Kidney epithelial cell (primary cell): ENCODE measurements at regions not wholly inside any gene's neighbourhood (a gene's known extent, or its start where the extent isn't known, plus 50 kb on each side); places are given as distances from the start of the nearest gene placed in this dataset.

Experiments
- DNase-seq: peaks from one replicate; pipeline ENCODE4 v3.0.0-alpha.2; 2010; ENCODE audit warnings: low read depth
- H3K27me3 ChIP-seq: 2 replicates; pipeline ENCODE4 v1.6.0; 2011; ENCODE audit warnings: low read length; ENCODE audit not compliant: control insufficient read depth, insufficient read depth
- H3K36me3 ChIP-seq: 2 replicates; pipeline ENCODE4 v1.5.1; 2011; ENCODE audit warnings: low read length; ENCODE audit not compliant: control insufficient read depth, insufficient read depth
- H3K4me3 ChIP-seq: 2 replicates; pipeline ENCODE4 v1.5.1; 2011; ENCODE audit warnings: low read depth, mild to moderate bottlenecking, control low read depth, low read length
- TF ChIP-seq, protein P1 (sequence below): IDR thresholded peaks from 2 replicates; pipeline ENCODE4 v1.5.1; 2011; ENCODE audit warnings: mild to moderate bottlenecking, moderate library complexity, low read length, control low read depth, inconsistent platforms; ENCODE audit not compliant: insufficient read depth, poor library complexity, severe bottlenecking

- Histone ChIP-seq H3K27me3 (no peaks in the 10 kb centered on the region), H3K4me3 (no peak overlapping the region), H3K36me3 (no peaks in the 10 kb centered on the region)
- peak; percentile 48 for DNase-seq
- TF ChIP-seq, protein P1, sequence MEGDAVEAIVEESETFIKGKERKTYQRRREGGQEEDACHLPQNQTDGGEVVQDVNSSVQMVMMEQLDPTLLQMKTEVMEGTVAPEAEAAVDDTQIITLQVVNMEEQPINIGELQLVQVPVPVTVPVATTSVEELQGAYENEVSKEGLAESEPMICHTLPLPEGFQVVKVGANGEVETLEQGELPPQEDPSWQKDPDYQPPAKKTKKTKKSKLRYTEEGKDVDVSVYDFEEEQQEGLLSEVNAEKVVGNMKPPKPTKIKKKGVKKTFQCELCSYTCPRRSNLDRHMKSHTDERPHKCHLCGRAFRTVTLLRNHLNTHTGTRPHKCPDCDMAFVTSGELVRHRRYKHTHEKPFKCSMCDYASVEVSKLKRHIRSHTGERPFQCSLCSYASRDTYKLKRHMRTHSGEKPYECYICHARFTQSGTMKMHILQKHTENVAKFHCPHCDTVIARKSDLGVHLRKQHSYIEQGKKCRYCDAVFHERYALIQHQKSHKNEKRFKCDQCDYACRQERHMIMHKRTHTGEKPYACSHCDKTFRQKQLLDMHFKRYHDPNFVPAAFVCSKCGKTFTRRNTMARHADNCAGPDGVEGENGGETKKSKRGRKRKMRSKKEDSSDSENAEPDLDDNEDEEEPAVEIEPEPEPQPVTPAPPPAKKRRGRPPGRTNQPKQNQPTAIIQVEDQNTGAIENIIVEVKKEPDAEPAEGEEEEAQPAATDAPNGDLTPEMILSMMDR = no peak
Observed at GRCh38 chr18:23311351-23312121, 141.6 kb upstream of the RIOK3 start.

GRCh38 chr18:23313379-23313778, 139.7 kb upstream of the RIOK3 start:
- TF ChIP-seq, protein P1 = no peak
- H3K27me3 ChIP-seq = no peaks in the 10 kb centered on the region
- no peaks in the 10 kb centered on the region for H3K36me3 ChIP-seq
- DNase-seq = no peak
- no peak overlapping the region for H3K4me3 ChIP-seq

DNA sequence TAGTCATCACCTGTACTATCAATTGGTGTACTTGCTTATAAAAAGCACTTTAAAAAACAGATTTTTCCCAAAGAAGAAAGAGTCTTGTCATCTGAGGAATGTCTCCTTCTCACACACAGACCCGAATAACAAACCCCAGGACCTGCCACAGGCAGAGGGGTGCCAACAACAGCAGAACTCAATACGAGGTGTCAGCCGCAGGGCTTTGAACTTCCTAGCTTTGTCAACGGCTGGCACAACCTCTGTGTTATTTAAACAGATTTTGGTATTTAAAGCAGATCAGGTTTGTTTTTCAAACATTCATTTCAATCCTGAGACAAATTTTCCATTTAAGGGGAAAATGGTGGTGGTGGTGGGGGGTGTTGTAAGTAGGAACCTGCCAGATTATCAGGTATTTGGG, 138.4 kb upstream of the RIOK3 start:
- Histone ChIP-seq H3K4me3 (no peak overlapping the region), H3K27me3 (no peaks in the 10 kb centered on the region), H3K36me3 (no peaks in the 10 kb centered on the region)
- no peak for DNase-seq
- TF ChIP-seq, protein P1 = no peak

GRCh38 chr18:23316316-23316715, 136.8 kb upstream of the RIOK3 start:
- H3K36me3 ChIP-seq = no peaks in the 10 kb centered on the region
- no peak overlapping the region for H3K4me3 ChIP-seq
- TF ChIP-seq, protein P1 = no peak
- no peak for DNase-seq
- H3K27me3 ChIP-seq = no peaks in the 10 kb centered on the region

GRCh38 chr18:23316988-23317387, 136.1 kb upstream of the RIOK3 start:
- no peaks in the 10 kb centered on the region for H3K27me3 ChIP-seq
- TF ChIP-seq, protein P1 = no peak
- no peaks in the 10 kb centered on the region for H3K36me3 ChIP-seq
- no peak for DNase-seq
- H3K4me3 ChIP-seq = no peak overlapping the region

DNA sequence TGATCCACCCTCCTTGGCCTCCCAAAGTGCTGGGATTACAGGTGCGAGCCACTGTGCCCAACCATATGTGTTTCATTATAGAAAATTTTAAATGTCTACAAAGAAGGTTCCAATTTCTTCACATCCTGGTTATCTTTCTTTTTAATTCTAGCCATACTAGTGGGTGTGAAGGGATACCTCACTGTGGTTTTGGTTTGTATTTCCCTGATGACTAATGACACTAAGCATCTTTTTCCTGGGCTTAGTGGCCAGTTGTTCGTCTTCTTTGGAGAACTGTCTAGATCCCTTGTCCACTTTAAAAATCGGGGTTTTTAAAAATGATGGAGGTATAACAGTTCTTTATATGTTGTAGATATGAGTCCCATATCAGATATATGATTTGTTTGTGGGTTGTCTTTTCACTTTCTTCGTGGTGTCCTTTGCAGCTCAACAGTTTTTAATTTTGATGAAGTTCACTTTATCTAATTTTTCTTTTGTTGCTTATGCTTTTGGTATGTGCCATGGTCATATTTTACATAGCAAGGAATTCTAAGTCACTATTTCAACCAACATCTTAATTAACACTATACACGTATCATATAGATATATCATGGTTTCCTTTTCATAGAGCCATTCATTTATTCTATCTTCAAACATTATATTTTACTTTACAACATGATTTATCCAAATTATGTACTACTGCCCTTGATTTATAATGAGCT, 135.0 kb upstream of the RIOK3 start:
- DNase-seq = no peak
- Histone ChIP-seq H3K4me3 (no peak overlapping the region), H3K36me3 (no peaks in the 10 kb centered on the region), H3K27me3 (no peaks in the 10 kb centered on the region)
- TF ChIP-seq, protein P1 = no peak
